ENCODE measurements at regions not wholly inside any gene's neighbourhood (a gene's known extent, or its start where the extent isn't known, plus 50 kb on each side); places are given as distances from the start of the nearest gene placed in this dataset.

GRCh38 chr6:15876406-15876805 is 213.6 kb upstream of the DTNBP1 start:
- DNase-seq (ENCODE audit: low read depth, low spot score): no peak

GRCh38 chr6:15875797-15876196 is 213.0 kb upstream of the DTNBP1 start:
- no peak for DNase-seq (ENCODE audit: low read depth, low spot score)

GRCh38 chr6:15874821-15875220 is 212.0 kb upstream of the DTNBP1 start:
- DNase-seq (ENCODE audit: low read depth, low spot score): no peak

- DNase-seq (ENCODE audit: low read depth, low spot score): no peak
These were observed 211.5 kb upstream of the DTNBP1 start for GRCh38 chr6:15874326-15874725.

- DNase-seq (ENCODE audit: low read depth, low spot score): no peak
These were observed 209.6 kb upstream of the DTNBP1 start for GRCh38 chr6:15872241-15873103.

- no peak for DNase-seq (ENCODE audit: low read depth, low spot score)
These were observed 208.4 kb upstream of the DTNBP1 start for GRCh38 chr6:15871276-15871675.

GRCh38 chr6:15870333-15871043 is 207.7 kb upstream of the DTNBP1 start:
- no peak for DNase-seq (ENCODE audit: low read depth, low spot score)

- DNase-seq (ENCODE audit: low read depth, low spot score): no peak
These were observed 201.9 kb upstream of the DTNBP1 start for GRCh38 chr6:15864708-15865062.

- no peak for DNase-seq (ENCODE audit: low read depth, low spot score)
These were observed 201.3 kb upstream of the DTNBP1 start for GRCh38 chr6:15864038-15864707.

- no peak for DNase-seq (ENCODE audit: low read depth, low spot score)
These were observed 200.0 kb upstream of the DTNBP1 start for GRCh38 chr6:15862810-15863209.

- no peak for DNase-seq (ENCODE audit: low read depth, low spot score)
These were observed 198.7 kb upstream of the DTNBP1 start for GRCh38 chr6:15861486-15861885.

- DNase-seq (ENCODE audit: low read depth, low spot score): no peak
These were observed 192.2 kb upstream of the DTNBP1 start for GRCh38 chr6:15854826-15855710.

GRCh38 chr6:15854378-15854777 is 191.6 kb upstream of the DTNBP1 start:
- DNase-seq (ENCODE audit: low read depth, low spot score): no peak

- DNase-seq (ENCODE audit: low read depth, low spot score): no peak
These were observed 190.4 kb upstream of the DTNBP1 start for GRCh38 chr6:15853259-15853658.

GRCh38 chr6:15852289-15852688 is 189.5 kb upstream of the DTNBP1 start:
- DNase-seq (ENCODE audit: low read depth, low spot score): no peak

GRCh38 chr6:15849395-15849794 is 186.6 kb upstream of the DTNBP1 start:
- DNase-seq (ENCODE audit: low read depth, low spot score): no peak

- DNase-seq (ENCODE audit: low read depth, low spot score): no peak
These were observed 182.7 kb upstream of the DTNBP1 start for GRCh38 chr6:15845492-15845891.

- DNase-seq (ENCODE audit: low read depth, low spot score): no peak
These were observed 180.9 kb upstream of the DTNBP1 start for GRCh38 chr6:15843764-15844163.

- no peak for DNase-seq (ENCODE audit: low read depth, low spot score)
These were observed 180.4 kb upstream of the DTNBP1 start for GRCh38 chr6:15843226-15843625.

- DNase-seq (ENCODE audit: low read depth, low spot score): no peak
These were observed 179.9 kb upstream of the DTNBP1 start for GRCh38 chr6:15842727-15843117.

GRCh38 chr6:15841937-15842726 is 179.3 kb upstream of the DTNBP1 start:
- DNase-seq (ENCODE audit: low read depth, low spot score): no peak

Measured in astrocyte of the hippocampus (primary cell).